ENCODE measurements at regions not wholly inside any gene's neighbourhood (a gene's known extent, or its start where the extent isn't known, plus 50 kb on each side); places are given as distances from the start of the nearest gene placed in this dataset.

DNA sequence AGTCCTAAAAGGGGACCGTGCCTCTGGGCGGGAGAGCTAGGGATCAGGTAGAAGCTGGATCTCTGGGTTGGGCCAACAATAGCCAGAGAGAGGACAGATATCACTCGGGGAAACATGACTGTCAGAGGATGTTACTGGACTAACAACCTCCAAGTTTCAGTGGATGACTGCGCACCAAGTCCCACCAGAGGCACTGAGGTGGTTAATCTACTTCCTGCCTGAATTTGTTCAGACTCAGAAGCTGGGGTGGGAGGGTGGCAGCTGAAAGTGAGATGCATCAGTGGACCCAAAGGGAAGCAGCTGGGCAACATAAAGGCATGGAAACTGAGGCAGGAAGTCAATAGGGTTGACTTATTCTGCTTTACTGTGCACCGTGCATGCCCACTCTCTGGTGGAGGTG, 130.1 kb upstream of the SLC44A1 start:
- no peak overlapping the region for H3K27ac ChIP-seq
- TF ChIP-seq, protein P1, sequence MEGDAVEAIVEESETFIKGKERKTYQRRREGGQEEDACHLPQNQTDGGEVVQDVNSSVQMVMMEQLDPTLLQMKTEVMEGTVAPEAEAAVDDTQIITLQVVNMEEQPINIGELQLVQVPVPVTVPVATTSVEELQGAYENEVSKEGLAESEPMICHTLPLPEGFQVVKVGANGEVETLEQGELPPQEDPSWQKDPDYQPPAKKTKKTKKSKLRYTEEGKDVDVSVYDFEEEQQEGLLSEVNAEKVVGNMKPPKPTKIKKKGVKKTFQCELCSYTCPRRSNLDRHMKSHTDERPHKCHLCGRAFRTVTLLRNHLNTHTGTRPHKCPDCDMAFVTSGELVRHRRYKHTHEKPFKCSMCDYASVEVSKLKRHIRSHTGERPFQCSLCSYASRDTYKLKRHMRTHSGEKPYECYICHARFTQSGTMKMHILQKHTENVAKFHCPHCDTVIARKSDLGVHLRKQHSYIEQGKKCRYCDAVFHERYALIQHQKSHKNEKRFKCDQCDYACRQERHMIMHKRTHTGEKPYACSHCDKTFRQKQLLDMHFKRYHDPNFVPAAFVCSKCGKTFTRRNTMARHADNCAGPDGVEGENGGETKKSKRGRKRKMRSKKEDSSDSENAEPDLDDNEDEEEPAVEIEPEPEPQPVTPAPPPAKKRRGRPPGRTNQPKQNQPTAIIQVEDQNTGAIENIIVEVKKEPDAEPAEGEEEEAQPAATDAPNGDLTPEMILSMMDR (IDR thresholded peaks at IDR 0.05): no peak
- H3K9me3 ChIP-seq: no peaks in the 10 kb centered on the region
- H3K27me3 ChIP-seq: no peaks in the 10 kb centered on the region
- H3K9ac ChIP-seq (ENCODE audit: low read depth in 2 of 2, low read length in 2 of 2): no peak overlapping the region
- no peak overlapping the region for H3K4me3 ChIP-seq
- H3K4me1 ChIP-seq: no peaks in the 10 kb centered on the region
- intact Hi-C loops (cut with DNase I): no loop called here
- H3K36me3 ChIP-seq: no peaks in the 10 kb centered on the region
- no peak for DNase-seq

DNA sequence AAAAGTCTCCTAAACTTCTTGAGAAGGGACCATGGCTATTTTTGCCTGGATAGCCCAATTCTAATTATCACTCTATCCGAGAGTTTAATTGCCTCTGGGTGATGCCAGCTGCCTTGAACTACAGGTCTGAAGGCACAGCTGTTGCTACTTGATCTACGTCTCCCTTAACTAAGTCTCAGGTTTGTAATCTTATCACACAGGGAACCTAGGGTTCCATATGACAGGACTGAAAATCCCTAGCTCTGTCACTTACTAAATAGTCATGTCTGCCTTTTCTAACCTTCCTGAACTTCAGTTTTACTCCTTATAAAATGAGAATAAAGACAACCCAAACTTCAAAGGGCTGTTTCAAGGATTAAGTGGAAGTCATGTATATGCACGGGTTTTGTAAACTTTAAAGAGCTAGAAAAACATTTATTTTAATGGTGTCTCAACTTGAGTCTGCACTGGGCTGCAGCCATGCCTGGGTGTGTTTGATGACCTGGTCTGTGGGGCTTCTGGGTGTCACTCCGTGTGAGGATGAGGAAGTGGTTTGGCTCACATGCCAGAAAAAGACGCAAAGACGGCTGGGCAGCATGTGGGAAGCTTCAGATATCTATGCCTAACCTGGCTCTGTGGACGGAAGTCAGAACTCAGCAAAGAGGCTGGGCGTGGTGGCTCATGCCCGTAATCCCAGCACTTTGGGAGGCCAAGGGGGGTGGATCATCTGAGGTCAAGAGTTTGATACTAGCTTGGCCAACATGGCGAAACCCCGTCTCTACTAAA, 129.3 kb upstream of the SLC44A1 start:
- Histone ChIP-seq H3K27ac (no peak overlapping the region), H3K27me3 (no peaks in the 10 kb centered on the region), H3K4me1 (no peaks in the 10 kb centered on the region), H3K36me3 (no peaks in the 10 kb centered on the region), H3K9me3 (no peaks in the 10 kb centered on the region), H3K9ac (ENCODE audit: low read depth in 2 of 2, low read length in 2 of 2) (no peak overlapping the region), H3K4me3 (no peak overlapping the region)
- intact Hi-C loops (cut with DNase I): no loop called here
- TF ChIP-seq, protein P1 (IDR thresholded peaks at IDR 0.05): no peak
- peak; percentile 44 for DNase-seq

DNA sequence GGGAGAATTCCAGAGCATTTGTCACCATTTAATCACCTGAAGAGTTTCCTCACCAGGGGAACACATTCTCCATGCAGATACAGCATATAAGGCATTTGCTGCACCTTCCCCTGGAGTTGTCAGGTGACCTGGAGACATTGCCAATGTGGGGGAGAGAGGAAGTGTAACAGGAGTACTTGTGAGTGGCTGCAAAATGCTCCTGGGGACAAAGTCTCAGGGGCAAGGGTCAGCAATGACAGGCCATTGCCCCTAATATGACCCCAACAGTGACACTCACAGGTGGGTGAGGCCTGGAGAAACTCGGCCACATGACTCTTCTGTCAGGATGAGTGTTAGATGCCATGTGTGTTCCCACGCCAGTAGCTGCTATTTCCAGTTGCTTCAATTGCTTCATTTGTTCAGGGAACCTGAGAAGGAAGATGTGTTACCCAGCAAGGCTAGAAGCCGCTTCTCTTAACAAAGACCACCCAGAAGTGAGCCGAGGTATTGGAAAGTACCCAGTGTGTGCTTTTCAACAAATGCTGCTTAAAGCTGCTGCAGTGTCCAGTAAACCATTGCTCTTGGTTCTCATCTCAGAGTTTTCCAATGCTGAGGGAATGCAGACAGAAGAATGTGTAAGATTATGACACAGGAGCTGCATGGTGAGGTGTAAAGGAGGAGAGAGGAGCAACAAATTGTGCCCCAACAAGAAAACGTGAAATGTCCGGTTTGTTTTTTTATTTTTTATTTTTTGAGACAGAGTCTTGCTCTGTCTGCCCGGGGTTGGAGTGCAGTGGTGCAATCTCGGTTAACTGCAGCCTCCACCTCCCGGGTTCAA, 128.2 kb upstream of the SLC44A1 start:
- Histone ChIP-seq H3K9me3 (no peaks in the 10 kb centered on the region), H3K27me3 (no peaks in the 10 kb centered on the region), H3K4me3 (no peak overlapping the region), H3K9ac (ENCODE audit: low read depth in 2 of 2, low read length in 2 of 2) (no peak overlapping the region), H3K4me1 (no peaks in the 10 kb centered on the region), H3K27ac (no peak overlapping the region), H3K36me3 (no peaks in the 10 kb centered on the region)
- intact Hi-C loops (cut with DNase I): no loop called here
- no peak for DNase-seq
- TF ChIP-seq, protein P1 (IDR thresholded peaks at IDR 0.05): no peak

DNA sequence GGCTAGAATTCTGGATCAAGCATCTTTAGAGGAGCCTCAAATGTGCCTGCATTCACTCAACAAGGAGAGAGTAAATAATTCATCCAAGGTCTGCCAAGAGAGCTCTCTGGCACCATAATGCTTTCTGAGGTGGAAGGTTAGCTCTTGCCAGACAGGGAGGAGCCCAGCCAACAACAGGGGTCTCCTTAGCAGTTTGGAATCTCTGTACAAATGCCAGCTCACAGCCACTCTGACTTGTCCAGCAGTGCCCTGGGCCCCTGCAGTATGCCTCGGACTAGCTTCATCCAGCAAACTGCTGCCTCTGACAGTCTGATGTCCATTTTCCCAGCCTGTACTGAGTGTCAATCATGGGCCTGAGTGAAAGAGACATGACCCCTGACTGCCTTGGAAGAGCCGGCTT, 127.2 kb upstream of the SLC44A1 start:
- Histone ChIP-seq H3K36me3 (no peaks in the 10 kb centered on the region), H3K27me3 (no peaks in the 10 kb centered on the region), H3K4me3 (no peak overlapping the region), H3K4me1 (no peaks in the 10 kb centered on the region), H3K27ac (no peak overlapping the region), H3K9ac (ENCODE audit: low read depth in 2 of 2, low read length in 2 of 2) (no peak overlapping the region), H3K9me3 (no peaks in the 10 kb centered on the region)
- TF ChIP-seq, protein P1 (IDR thresholded peaks at IDR 0.05): no peak
- intact Hi-C loops (cut with DNase I): no loop called here
- no peak for DNase-seq

DNA sequence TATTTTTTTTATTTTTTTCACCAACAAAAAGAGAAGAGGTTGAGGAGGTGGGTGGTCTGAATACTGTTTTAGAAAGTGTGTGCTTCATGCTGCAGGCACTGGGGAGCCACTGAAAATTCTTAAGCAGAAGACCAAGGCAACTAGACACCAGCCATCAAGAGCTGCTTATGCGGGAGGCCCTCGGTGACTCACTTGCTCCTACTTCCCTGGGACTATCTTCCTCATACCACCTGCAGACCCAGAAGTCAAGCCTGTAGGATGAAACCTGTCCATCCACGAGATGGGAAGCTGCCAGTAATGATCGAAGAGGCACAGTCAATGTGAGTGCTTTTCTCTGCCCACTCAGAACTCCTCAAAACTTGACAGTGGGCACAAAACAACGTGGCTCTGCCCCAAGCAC, 125.8 kb upstream of the SLC44A1 start:
- intact Hi-C loops (cut with DNase I): no loop called here
- no peak overlapping the region for H3K27ac ChIP-seq
- H3K36me3 ChIP-seq: no peaks in the 10 kb centered on the region

More for the DNA sequence above, 125.8 kb upstream of the SLC44A1 start:
- TF ChIP-seq, protein P1 (IDR thresholded peaks at IDR 0.05): no peak
- Histone ChIP-seq H3K4me3 (no peak overlapping the region), H3K9ac (ENCODE audit: low read depth in 2 of 2, low read length in 2 of 2) (no peak overlapping the region), H3K9me3 (no peaks in the 10 kb centered on the region), H3K27me3 (no peaks in the 10 kb centered on the region), H3K4me1 (no peaks in the 10 kb centered on the region)
- DNase-seq: no peak

Measured in colonic mucosa (tissue), 4 donors.